22Rv1 (cell line): ENCODE measurements at regions not wholly inside any gene's neighbourhood (a gene's known extent, or its start where the extent isn't known, plus 50 kb on each side); places are given as distances from the start of the nearest gene placed in this dataset.

Experiments used
- ZFX ChIP-seq: fragments of 450-650 bp; IDR thresholded peaks from 2 replicates; pipeline ENCODE4 v1.6.1; 2017; ENCODE audit warnings: antibody characterized with exemption, borderline replicate concordance
- TF ChIP-seq, protein P1 (sequence below): fragments of 450-650 bp; IDR thresholded peaks from 2 replicates; pipeline ENCODE4 v1.5.1; 2017; ENCODE audit warnings: mild to moderate bottlenecking

DNA sequence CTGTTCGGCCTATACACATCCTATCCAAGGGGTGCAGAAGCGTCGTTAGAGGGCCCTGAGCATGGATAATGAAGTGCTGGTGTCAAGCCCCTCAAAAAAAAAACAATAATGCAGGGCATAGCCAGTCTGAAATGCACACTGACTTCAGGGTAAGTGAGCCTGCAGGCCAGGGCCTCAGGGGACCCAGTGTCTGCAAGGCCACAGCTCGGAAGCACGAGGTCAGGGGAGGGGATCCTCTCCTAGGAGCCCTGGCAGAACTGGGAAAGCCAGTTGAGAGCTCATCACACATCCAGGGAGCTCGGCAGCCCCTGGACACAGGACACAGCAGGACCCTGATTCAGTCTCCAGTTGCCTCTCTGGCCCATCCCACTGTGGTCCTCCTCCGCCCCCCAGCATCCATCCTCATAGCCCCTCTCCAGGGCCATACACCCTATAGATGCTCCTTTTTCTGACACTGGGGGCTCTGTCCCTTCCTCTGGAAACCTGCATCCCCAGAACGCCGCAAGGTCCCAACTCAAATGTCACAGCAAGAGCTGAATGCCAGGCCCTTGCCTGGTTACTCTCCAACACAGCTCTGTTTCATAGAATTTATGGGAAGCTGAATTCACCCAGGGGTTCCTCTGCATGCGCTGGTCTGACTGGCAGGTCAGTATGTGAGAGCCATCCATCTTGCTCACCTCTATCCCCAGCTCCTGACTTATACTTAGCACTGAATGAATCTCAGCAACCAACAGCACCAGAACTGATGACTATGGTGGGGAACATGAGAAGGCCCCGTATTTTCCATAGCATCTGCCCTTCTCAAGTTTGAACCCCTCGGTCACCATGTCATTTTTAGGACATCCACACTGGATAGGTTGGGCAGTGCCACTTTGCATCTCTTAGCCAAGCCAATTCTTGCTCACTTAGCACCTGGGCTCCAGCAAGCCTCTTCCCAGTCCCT, 717.0 kb upstream of the IGFBP3 start:
- TF ChIP-seq, protein P1, sequence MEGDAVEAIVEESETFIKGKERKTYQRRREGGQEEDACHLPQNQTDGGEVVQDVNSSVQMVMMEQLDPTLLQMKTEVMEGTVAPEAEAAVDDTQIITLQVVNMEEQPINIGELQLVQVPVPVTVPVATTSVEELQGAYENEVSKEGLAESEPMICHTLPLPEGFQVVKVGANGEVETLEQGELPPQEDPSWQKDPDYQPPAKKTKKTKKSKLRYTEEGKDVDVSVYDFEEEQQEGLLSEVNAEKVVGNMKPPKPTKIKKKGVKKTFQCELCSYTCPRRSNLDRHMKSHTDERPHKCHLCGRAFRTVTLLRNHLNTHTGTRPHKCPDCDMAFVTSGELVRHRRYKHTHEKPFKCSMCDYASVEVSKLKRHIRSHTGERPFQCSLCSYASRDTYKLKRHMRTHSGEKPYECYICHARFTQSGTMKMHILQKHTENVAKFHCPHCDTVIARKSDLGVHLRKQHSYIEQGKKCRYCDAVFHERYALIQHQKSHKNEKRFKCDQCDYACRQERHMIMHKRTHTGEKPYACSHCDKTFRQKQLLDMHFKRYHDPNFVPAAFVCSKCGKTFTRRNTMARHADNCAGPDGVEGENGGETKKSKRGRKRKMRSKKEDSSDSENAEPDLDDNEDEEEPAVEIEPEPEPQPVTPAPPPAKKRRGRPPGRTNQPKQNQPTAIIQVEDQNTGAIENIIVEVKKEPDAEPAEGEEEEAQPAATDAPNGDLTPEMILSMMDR = no peak
- no peak for TF ChIP-seq ZFX
